Stimulated activated CD4-positive, alpha-beta T cell treated with anti-CD3 and anti-CD28 coated beads, Interleukin-12 subunit alpha, Interleukin-12 subunit beta, amount 100 ng/mL, for 48 hours (primary cell): ENCODE measurements at regions not wholly inside any gene's neighbourhood (a gene's known extent, or its start where the extent isn't known, plus 50 kb on each side); places are given as distances from the start of the nearest gene placed in this dataset.

Source experiments
- DNase-seq, 3 donors: peaks; one replicate each; pipeline ENCODE4 v3.0.0-alpha.2; 2020; ENCODE audit warnings: low read depth in 2 of 3, low spot score in 1 of 3

- DNase-seq, result no peak
These were observed 165.0 kb downstream of the RSL24D1 start for GRCh38 chr15:55031727-55032126.

- DNase-seq, result no peak
These were observed 170.4 kb downstream of the RSL24D1 start for GRCh38 chr15:55026381-55026780.

DNA sequence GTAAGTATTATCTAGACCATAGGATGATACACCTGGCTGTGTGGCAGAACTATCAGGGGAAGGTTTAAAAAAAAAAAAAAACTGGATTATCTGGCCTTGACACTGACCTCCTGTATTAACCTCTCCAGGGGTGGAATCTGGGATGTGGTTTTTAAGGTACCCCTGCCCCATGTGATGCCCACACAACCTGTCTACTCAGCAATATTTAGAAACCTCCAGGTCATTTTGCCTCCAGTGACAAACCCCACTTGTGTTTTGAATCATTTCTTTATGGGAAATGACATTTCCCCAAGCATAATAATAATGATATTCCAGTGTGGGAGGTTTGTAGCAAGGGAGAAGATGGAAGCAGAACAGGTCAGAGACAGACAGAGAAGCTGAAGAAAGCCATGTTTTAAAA lies 179.1 kb downstream of the RSL24D1 start:
- DNase-seq, result no peak

- no peak for DNase-seq
These were observed 180.5 kb downstream of the RSL24D1 start for GRCh38 chr15:55016225-55016624.

GRCh38 chr15:55015093-55015445 lies 181.7 kb downstream of the RSL24D1 start:
- no peak for DNase-seq

DNA sequence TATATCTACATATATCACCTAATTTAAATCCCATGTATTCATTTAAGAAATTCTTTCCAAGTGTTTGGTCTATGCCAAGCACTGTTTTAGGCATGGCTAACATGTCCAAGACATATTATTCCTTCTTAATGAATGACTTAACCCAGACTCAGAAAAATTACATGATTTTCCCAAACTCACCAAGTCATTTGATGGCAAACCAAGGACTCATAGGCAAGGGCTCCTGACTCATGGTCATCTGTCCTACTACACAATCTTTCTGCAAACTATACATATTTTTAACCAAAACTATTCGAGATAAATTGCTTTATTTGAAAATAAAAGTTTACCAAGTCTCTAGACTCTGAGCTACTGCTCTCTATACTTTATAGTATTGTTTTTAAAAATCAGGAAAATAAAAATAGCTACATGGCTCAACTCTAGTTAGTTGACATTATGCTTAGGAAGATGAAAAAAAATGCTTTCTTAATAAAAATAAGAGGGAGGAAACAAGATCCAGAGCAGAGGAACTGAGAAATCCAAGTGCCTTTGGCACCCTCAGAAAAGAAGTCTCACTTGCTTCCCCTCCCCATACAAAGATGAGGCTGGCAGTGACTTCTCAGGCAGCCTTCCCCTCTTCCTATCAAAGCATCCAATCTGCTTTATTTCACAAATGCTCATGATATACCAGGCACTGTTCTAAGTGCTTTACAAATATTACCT lies 182.2 kb downstream of the RSL24D1 start:
- DNase-seq, result no peak

GRCh38 chr15:55008421-55008820 lies 188.3 kb downstream of the RSL24D1 start:
- no peak for DNase-seq

GRCh38 chr15:55007561-55007960 lies 189.2 kb downstream of the RSL24D1 start:
- no peak for DNase-seq

DNA sequence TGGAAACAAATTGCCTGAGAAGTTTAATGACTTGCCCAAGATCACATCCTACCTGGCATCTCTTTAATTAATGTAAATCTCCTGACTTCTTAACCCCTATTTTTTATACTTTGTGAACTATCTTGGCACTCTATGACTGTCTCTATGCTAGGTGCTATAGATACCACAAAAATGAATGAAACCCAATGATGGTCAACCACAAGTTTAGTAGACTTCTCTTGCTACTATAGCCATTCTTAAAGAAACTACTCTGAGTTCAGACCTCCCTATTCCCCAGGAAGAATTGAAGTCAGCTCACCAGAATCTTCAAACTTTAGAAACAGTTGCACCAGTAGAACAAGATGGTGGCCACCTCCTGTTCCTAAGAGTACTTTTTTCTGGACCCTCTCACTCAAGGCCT lies 191.1 kb downstream of the RSL24D1 start:
- DNase-seq, result no peak

GRCh38 chr15:55003965-55004873 lies 192.5 kb downstream of the RSL24D1 start:
- DNase-seq, result no peak

DNA sequence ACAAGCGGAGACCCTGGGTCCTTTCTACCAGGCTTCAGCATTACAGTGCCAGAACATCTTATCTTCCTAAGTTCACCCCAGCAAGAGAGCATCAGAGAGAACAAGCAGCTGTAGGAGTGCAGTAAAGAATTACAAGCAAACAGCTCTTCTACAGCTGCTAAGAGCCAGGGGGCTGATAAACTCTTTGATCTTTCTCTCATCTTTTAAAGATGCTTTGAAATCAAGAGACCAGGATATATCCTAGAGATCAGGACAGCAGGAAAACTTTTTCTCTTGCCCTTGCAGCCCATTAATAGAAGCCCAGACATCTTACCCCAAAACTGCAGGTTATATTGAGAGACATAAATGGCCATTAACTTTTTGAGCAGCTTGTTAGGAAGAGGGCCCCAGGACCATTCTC lies 198.1 kb downstream of the RSL24D1 start:
- DNase-seq, result no peak

DNA sequence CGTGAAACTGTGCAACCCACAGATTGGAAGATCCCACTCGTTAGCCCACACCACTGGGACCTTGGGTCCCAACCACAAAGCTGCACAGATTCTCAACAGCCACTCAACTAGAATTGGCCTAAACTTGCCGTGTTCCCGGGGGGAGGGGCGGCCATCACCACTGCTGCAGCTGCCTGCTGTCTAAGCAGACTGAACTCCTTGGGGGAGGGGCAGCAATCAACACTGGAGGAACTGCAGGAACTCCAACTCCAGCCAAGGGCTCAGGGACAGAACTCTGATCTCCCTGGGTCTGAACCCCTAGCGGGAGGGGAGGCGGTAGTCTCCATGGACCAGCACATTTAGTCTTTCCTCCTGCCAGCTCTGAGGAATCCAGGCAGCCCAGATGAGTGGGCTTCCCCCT lies 205.9 kb downstream of the RSL24D1 start:
- no peak for DNase-seq

GRCh38 chr15:54987881-54988280 lies 208.9 kb downstream of the RSL24D1 start:
- DNase-seq, result no peak

- no peak for DNase-seq
These were observed 216.8 kb downstream of the RSL24D1 start for GRCh38 chr15:54979964-54980363.

DNA sequence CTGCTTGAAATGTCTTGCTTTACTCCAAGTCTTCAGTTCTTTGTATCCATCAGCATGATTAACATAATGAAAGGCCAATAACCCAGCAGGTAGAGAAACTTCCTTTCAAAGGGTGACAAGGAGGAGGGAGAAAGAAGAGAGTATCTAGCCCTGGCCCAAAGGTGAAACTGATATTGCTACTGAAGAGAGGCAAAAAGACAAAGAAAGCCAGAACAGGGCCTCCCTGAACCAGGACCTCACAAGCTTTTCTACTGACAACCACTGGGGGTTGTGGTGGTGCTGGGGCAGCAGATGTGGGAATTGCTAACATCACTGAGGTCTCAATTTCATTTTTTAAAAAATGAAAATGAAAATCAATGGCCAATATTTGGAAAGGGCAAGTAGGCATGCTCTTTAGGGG lies 234.1 kb downstream of the RSL24D1 start:
- no peak for DNase-seq

- no peak for DNase-seq
These were observed 236.5 kb downstream of the RSL24D1 start for GRCh38 chr15:54960266-54960665.

- DNase-seq, result no peak
These were observed 255.3 kb downstream of the RSL24D1 start for GRCh38 chr15:54941417-54941816.

DNA sequence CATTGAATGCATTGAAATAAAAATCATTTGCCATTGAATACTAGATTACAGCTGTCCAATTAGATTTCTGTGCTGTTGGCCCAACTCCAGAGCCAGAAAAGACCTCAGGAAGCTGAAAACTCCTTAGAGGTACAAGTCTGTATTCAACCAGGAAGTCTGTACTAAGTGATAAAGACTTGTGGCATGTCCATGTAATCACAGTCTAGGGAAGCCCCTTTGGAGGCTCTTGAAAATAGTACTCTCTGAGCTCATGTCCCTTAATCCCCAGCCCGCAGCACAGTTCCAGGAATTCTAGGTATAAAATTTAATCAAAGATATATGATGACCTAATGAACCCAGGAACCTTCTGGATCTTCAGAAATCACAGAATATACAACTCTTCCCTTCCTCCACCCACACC lies 279.4 kb downstream of the RSL24D1 start:
- no peak for DNase-seq

GRCh38 chr15:54915380-54915779 lies 281.4 kb downstream of the RSL24D1 start:
- DNase-seq, result no peak

GRCh38 chr15:54884312-54884711 lies 312.4 kb downstream of the RSL24D1 start:
- no peak for DNase-seq

- DNase-seq, result no peak
These were observed 336.8 kb downstream of the RSL24D1 start for GRCh38 chr15:54859982-54860381.

DNA sequence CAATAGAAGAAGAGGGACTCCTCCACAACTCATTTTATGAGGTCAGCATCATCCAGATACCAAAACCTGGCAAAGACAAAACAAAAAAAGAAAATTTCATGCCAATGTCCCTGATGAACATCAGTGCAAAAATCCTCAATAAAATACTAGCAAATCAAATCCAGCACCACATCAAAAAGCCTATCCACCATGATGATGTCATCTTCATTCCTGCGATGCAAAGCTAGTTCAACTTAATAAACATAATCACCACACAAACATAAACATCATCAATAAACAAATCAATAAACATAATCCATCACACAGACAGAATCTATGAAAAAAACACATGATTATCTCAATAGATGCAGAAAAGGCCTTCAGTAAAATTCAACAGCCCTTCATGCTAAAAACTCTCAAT lies 342.1 kb downstream of the RSL24D1 start:
- no peak for DNase-seq

- DNase-seq, result no peak
These were observed 346.6 kb downstream of the RSL24D1 start for GRCh38 chr15:54850101-54850500.
